Gastroesophageal sphincter (tissue), 2 donors: ENCODE measurements at regions not wholly inside any gene's neighbourhood (a gene's known extent, or its start where the extent isn't known, plus 50 kb on each side); places are given as distances from the start of the nearest gene placed in this dataset.

Experiments
- EP300 ChIP-seq: sonication (generic); formaldehyde crosslinking; IDR thresholded peaks from one replicate; pipeline ENCODE4 v1.6.1; 2017; ENCODE audit warnings: antibody characterized with exemption, mild to moderate bottlenecking
- POLR2AphosphoS5 ChIP-seq: sonication (generic); formaldehyde crosslinking; IDR thresholded peaks from one replicate; pipeline ENCODE4 v1.6.1; 2017; ENCODE audit warnings: antibody characterized with exemption

DNA sequence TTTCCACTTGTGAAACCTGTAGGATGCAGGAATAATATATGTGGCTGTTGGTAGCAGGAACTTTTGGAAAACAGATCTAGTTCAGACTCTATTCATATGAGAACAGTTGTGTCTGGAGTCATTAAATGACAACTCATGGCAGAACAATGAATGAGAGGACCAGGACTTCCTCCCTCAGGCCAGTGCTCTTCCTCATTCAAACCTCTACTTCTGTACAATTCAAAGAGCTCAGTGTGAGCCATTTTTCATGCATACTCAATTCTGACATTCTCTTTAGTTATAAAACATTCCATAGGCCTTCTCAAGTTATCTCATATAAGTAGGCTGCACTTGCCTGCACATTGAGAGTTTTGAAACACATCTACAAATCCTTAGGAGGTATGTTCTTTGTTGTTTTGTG, 1526.6 kb upstream of the FLRT2 start:
- TF ChIP-seq EP300, result no peak
- TF ChIP-seq POLR2AphosphoS5, result no peak
